ENCODE measurements at regions not wholly inside any gene's neighbourhood (a gene's known extent, or its start where the extent isn't known, plus 50 kb on each side); places are given as distances from the start of the nearest gene placed in this dataset.

DNA sequence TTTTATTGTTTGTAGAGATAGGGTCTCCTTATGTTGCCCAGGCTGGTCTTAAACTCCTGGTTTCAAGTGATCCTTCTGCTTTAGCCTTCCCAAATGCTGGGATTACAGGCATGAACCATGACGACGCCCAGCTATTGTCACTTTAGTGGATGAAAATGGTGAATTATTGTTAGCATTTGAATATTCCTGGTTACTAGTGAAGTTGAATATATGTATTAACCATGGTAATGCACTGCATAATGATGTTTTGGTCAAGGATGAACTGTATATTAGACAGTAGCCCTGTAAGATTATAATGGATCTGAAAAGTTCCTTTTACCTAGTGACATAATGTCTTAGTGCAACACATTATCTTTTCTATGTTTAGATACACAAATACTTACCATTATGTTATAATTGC lies 50.4 kb upstream of the KCNAB1 start:
- no peak for TF ChIP-seq POLR2A (IDR thresholded peaks at IDR 0.05)
- TF ChIP-seq, protein P1, sequence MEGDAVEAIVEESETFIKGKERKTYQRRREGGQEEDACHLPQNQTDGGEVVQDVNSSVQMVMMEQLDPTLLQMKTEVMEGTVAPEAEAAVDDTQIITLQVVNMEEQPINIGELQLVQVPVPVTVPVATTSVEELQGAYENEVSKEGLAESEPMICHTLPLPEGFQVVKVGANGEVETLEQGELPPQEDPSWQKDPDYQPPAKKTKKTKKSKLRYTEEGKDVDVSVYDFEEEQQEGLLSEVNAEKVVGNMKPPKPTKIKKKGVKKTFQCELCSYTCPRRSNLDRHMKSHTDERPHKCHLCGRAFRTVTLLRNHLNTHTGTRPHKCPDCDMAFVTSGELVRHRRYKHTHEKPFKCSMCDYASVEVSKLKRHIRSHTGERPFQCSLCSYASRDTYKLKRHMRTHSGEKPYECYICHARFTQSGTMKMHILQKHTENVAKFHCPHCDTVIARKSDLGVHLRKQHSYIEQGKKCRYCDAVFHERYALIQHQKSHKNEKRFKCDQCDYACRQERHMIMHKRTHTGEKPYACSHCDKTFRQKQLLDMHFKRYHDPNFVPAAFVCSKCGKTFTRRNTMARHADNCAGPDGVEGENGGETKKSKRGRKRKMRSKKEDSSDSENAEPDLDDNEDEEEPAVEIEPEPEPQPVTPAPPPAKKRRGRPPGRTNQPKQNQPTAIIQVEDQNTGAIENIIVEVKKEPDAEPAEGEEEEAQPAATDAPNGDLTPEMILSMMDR (IDR thresholded peaks at IDR 0.05), result no peak
